Keratinocyte (primary cell): ENCODE measurements at regions not wholly inside any gene's neighbourhood (a gene's known extent, or its start where the extent isn't known, plus 50 kb on each side); places are given as distances from the start of the nearest gene placed in this dataset.

Experiments
- DNase-seq: peaks from one replicate; pipeline ENCODE4 v3.0.0-alpha.2; 2011; ENCODE audit warnings: low read depth, missing footprints, low spot score
- FAIRE-seq: peaks from 2 replicates; lab custom pipeline; 2011; peaks lifted over from hg19 to GRCh38; lab: Jason Lieb, UNC
- H2AFZ ChIP-seq: 2 replicates; pipeline ENCODE4 v1.6.0; 2012; ENCODE audit warnings: low read length, control low read depth, inconsistent platforms; ENCODE audit not compliant: control insufficient read depth
- H3K27ac ChIP-seq: 2 replicates; pipeline ENCODE4 v1.5.1; 2011; ENCODE audit warnings: low read length; ENCODE audit not compliant: control insufficient read depth, insufficient read depth
- H3K27me3 ChIP-seq: 3 replicates; pipeline ENCODE4 v1.6.0; 2011; ENCODE audit warnings: low read length; ENCODE audit not compliant: control insufficient read depth, insufficient read depth; ENCODE audit errors: extremely low read depth
- H3K36me3 ChIP-seq, 2 experiments: 2 replicates in 1 of 2; 3 replicates in 1 of 2; pipeline ENCODE4 v1.5.1; 2011; ENCODE audit warnings: low read length in 2 of 2, mild to moderate bottlenecking in 1 of 2; ENCODE audit not compliant: control insufficient read depth in 2 of 2, insufficient read depth in 2 of 2; ENCODE audit errors: extremely low read depth in 1 of 2
- H3K4me1 ChIP-seq: 3 replicates; pipeline ENCODE4 v1.5.1; 2011; ENCODE audit warnings: low read length; ENCODE audit not compliant: control insufficient read depth, insufficient read depth; ENCODE audit errors: extremely low read depth
- H3K4me2 ChIP-seq: 3 replicates; pipeline ENCODE4 v1.6.0; 2011; ENCODE audit warnings: low read depth, low read length; ENCODE audit not compliant: control insufficient read depth, insufficient read depth; ENCODE audit errors: extremely low read depth
- H3K4me3 ChIP-seq, 3 experiments: fragments of 200-600 bp in 1 of 3; sonication (generic) in 1 of 3; 2 replicates in 2 of 3; 3 replicates in 1 of 3; pipeline ENCODE4 v1.5.1; 2011 to 2016; ENCODE audit warnings: low read length in 3 of 3, mild to moderate bottlenecking in 3 of 3, control low read depth in 2 of 3, inconsistent platforms in 1 of 3, low read depth in 1 of 3, mixed read lengths in 1 of 3, mixed run types in 1 of 3, moderate library complexity in 1 of 3; ENCODE audit not compliant: control insufficient read depth in 2 of 3, insufficient read depth in 2 of 3; ENCODE audit errors: extremely low read depth in 1 of 3
- H3K79me2 ChIP-seq: 2 replicates; pipeline ENCODE4 v1.6.0; 2012; ENCODE audit warnings: low read length; ENCODE audit not compliant: control insufficient read depth, insufficient read depth
- H3K9ac ChIP-seq: 3 replicates; pipeline ENCODE4 v1.6.0; 2011; ENCODE audit warnings: low read length; ENCODE audit not compliant: control insufficient read depth, insufficient read depth; ENCODE audit errors: extremely low read depth
- H3K9me1 ChIP-seq: 3 replicates; pipeline ENCODE4 v1.6.0; 2011; ENCODE audit warnings: low read length; ENCODE audit not compliant: control insufficient read depth, insufficient read depth; ENCODE audit errors: extremely low read depth
- H3K9me3 ChIP-seq: 2 replicates; pipeline ENCODE4 v1.5.1; 2012; ENCODE audit warnings: low read depth, low read length; ENCODE audit not compliant: control insufficient read depth
- H4K20me1 ChIP-seq: 3 replicates; pipeline ENCODE4 v1.6.0; 2011; ENCODE audit warnings: low read length; ENCODE audit not compliant: control insufficient read depth, insufficient read depth; ENCODE audit errors: extremely low read depth
- EZH2 ChIP-seq: IDR thresholded peaks from one replicate; pipeline ENCODE4 v1.6.1; 2012; ENCODE audit warnings: inconsistent platforms, mild to moderate bottlenecking, low read length, moderate library complexity
- dilution Hi-C: fragments of 300-500 bp; cut with MboI; formaldehyde crosslinking; loops from one replicate; pipeline ENCODE4 v1.7.0; 2020; ENCODE audit warnings: low sequenced_read_pairs; ENCODE audit not compliant: extremely low pct_ligation_motif_present
- TF ChIP-seq, protein P1 (sequence below), 3 experiments: IDR thresholded peaks in 1 of 3; conservative IDR thresholded peaks in 1 of 3; optimal IDR thresholded peaks in 1 of 3; 2 replicates in 2 of 3; 3 replicates in 1 of 3; pipeline versions ENCODE3 to v1.5.1; 2011; ENCODE audit warnings: low read length in 3 of 3, mild to moderate bottlenecking in 3 of 3, moderate library complexity in 2 of 3, control low read depth in 1 of 3, inconsistent platforms in 1 of 3; ENCODE audit not compliant: insufficient read depth in 2 of 3; ENCODE audit errors: extremely low read depth in 1 of 3

DNA sequence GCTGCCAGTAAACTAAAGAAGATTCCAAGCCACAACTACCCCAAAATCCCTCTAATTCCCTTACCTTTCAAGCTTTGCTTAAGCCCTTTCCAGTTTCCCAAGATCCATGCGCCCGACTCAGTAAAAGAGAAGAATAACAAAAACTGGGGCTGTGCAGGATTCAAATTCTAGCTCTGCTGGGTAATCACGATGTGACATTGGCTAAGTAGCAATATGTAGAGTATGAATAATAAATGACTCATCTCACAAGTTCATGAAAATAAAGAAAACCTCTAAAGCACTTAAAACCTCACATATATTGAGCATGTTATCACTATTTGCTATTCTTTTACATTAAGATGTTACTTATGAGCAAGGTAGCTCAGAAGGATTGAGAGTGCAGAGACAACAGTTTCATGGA lies 522.2 kb upstream of the ZNF717 start:
- H3K9me3 ChIP-seq = no peaks in the 10 kb centered on the region
- H4K20me1 ChIP-seq = no peaks in the 10 kb centered on the region
- no peak overlapping the region for H3K9ac ChIP-seq
- H3K27me3 ChIP-seq = peaks cover 4% of the 10 kb centered on the region
- DNase-seq (no peak), FAIRE-seq (no peak)
- no peaks in the 10 kb centered on the region for H3K36me3 ChIP-seq
- H3K79me2 ChIP-seq = no peaks in the 10 kb centered on the region
- dilution Hi-C loops = no loop called here
- H3K4me3 ChIP-seq = no peak overlapping the region
- no peak overlapping the region for H2AFZ ChIP-seq
- no peak for TF ChIP-seq EZH2
- TF ChIP-seq, protein P1, sequence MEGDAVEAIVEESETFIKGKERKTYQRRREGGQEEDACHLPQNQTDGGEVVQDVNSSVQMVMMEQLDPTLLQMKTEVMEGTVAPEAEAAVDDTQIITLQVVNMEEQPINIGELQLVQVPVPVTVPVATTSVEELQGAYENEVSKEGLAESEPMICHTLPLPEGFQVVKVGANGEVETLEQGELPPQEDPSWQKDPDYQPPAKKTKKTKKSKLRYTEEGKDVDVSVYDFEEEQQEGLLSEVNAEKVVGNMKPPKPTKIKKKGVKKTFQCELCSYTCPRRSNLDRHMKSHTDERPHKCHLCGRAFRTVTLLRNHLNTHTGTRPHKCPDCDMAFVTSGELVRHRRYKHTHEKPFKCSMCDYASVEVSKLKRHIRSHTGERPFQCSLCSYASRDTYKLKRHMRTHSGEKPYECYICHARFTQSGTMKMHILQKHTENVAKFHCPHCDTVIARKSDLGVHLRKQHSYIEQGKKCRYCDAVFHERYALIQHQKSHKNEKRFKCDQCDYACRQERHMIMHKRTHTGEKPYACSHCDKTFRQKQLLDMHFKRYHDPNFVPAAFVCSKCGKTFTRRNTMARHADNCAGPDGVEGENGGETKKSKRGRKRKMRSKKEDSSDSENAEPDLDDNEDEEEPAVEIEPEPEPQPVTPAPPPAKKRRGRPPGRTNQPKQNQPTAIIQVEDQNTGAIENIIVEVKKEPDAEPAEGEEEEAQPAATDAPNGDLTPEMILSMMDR (optimal IDR thresholded peaks at IDR 0.05 in 1 of 3, IDR thresholded peaks at IDR 0.05 in 1 of 3, conservative IDR thresholded peaks at IDR 0.05 in 1 of 3; ENCODE audit: extremely low read depth in 1 of 3, insufficient read depth in 2 of 3, low read length in 3 of 3) = no peak
- H3K27ac ChIP-seq = no peak overlapping the region
- H3K4me2 ChIP-seq = no peak overlapping the region
- H3K4me1 ChIP-seq = peaks cover 5% of the 10 kb centered on the region
- no peaks in the 10 kb centered on the region for H3K9me1 ChIP-seq

DNA sequence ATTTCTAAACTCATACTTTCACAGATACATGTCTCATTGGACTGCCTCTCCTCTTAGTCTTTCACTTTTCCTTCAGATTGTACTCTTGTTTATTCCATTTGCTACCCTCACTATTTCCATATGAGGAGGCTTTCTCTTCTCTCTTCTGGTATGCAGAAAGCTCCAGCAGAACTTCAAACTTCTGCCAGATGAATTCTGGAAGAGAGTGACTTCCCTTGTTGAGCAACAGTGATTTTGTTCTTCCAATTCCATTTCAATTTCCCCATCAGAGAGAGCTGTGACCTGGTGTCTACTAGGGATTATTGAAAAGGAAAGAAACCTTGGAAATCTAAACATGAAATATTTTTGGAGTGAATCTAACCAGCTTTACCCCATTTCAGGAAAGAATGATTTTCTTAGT lies 523.2 kb upstream of the ZNF717 start:
- H2AFZ ChIP-seq = no peak overlapping the region
- no peak overlapping the region for H3K9ac ChIP-seq
- H3K9me1 ChIP-seq = no peaks in the 10 kb centered on the region
- dilution Hi-C loops = no loop called here
- TF ChIP-seq, protein P1 (optimal IDR thresholded peaks at IDR 0.05 in 1 of 3, IDR thresholded peaks at IDR 0.05 in 1 of 3, conservative IDR thresholded peaks at IDR 0.05 in 1 of 3; ENCODE audit: extremely low read depth in 1 of 3, insufficient read depth in 2 of 3, low read length in 3 of 3) = no peak
- TF ChIP-seq EZH2 = no peak
- H3K27ac ChIP-seq = no peak overlapping the region
- no peaks in the 10 kb centered on the region for H4K20me1 ChIP-seq
- no peaks in the 10 kb centered on the region for H3K79me2 ChIP-seq
- H3K9me3 ChIP-seq = no peaks in the 10 kb centered on the region
- H3K27me3 ChIP-seq = peaks cover 4% of the 10 kb centered on the region
- no peak overlapping the region for H3K4me3 ChIP-seq
- DNase-seq (no peak), FAIRE-seq (no peak)
- H3K4me1 ChIP-seq = peaks cover 5% of the 10 kb centered on the region
- H3K4me2 ChIP-seq = no peak overlapping the region
- H3K36me3 ChIP-seq = no peaks in the 10 kb centered on the region
